ENCODE measurements at regions not wholly inside any gene's neighbourhood (a gene's known extent, or its start where the extent isn't known, plus 50 kb on each side); places are given as distances from the start of the nearest gene placed in this dataset.

DNA sequence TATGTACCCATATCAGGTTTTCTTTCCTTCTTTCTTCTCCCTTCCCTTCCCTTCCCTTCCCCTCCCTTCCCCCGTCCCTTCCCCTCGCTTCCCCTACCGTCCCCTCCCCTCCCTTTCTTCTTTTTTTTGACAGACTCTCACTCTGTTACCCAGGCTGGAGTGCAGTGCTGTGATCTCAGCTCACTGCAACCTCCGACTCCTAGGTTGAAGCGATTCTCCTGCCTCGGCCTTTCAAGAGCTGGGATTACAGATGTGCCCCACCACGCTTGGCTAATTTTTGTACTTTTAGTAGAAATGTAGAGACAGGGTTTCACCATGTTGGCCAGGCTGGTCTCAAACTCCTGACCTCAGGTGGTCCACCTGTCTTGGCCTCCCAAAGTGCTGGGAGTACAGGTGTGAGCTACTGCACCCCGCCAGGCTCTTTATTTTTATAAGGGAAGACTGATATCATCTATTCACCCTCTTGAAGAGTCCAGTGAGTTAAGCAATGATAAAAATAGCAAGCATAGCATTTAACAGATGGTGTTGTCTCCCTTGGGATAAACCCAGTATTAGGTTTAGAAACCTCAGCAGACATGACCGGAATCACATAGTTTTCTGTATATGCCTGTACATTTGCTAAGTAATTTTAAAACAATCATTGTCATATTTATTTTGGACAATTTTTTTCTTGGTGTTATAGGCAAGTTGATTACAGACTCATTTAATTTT, 888.4 kb downstream of the TRIB2 start:
- TF ChIP-seq EZH2 (IDR thresholded peaks at IDR 0.05; ENCODE audit: low read length, missing control alignments), result no peak
- TF ChIP-seq CTCF (conservative IDR thresholded peaks at IDR 0.05 in 1 of 2, IDR thresholded peaks at IDR 0.05 in 1 of 2; ENCODE audit: low read depth in 1 of 2, low read length in 2 of 2), result no peak
